Spleen (tissue), 11 donors: ENCODE measurements at regions not wholly inside any gene's neighbourhood (a gene's known extent, or its start where the extent isn't known, plus 50 kb on each side); places are given as distances from the start of the nearest gene placed in this dataset.

ENCODE experiments used
- DNase-seq: peaks from one replicate; pipeline ENCODE4 v3.0.0-alpha.2; 2020
- H3K27ac ChIP-seq, 8 donors: fragments of 200-600 bp; sonication (generic) in 7 of 8; 1 replicate in 4 of 8; 2 replicates in 4 of 8; pipeline versions ENCODE4 v1.5.0 to v1.8.0; 2016 to 2021; ENCODE audit warnings: inconsistent platforms in 4 of 8, mild to moderate bottlenecking in 4 of 8, moderate library complexity in 1 of 8
- H3K27me3 ChIP-seq, 7 donors: fragments of 200-600 bp; sonication (generic) in 6 of 7; replicated peaks in 1 of 7; 1 replicate in 4 of 7; 2 replicates in 3 of 7; pipeline versions ENCODE4 v1.5.0 to v1.8.0; 2016 to 2021; ENCODE audit warnings: inconsistent platforms in 3 of 7, mild to moderate bottlenecking in 1 of 7
- H3K36me3 ChIP-seq, 6 donors: fragments of 200-600 bp; sonication (generic) in 5 of 6; 1 replicate in 4 of 6; 2 replicates in 2 of 6; pipeline versions ENCODE4 v1.5.0 to v1.8.0; 2016 to 2021; ENCODE audit warnings: inconsistent platforms in 2 of 6
- H3K4me1 ChIP-seq, 6 donors: fragments of 200-600 bp; sonication (generic) in 5 of 6; 1 replicate in 3 of 6; 2 replicates in 3 of 6; pipeline versions ENCODE4 v1.5.0 to v1.8.0; 2016 to 2021; ENCODE audit warnings: inconsistent platforms in 3 of 6
- H3K4me3 ChIP-seq, 8 donors: fragments of 200-600 bp; sonication (generic) in 7 of 8; 1 replicate in 4 of 8; 2 replicates in 4 of 8; pipeline versions ENCODE4 v1.5.0 to v1.8.0; 2016 to 2021; ENCODE audit warnings: inconsistent platforms in 4 of 8, mild to moderate bottlenecking in 4 of 8, moderate library complexity in 2 of 8
- H3K9me3 ChIP-seq, 8 donors: fragments of 200-600 bp; sonication (generic) in 7 of 8; 1 replicate in 4 of 8; 2 replicates in 4 of 8; pipeline versions ENCODE4 v1.5.0 to v1.8.0; 2016 to 2021; ENCODE audit warnings: inconsistent platforms in 4 of 8
- POLR2A ChIP-seq, 3 donors: fragments of 450-650 bp; IDR thresholded peaks; one replicate each; pipeline ENCODE4 v1.5.1; 2017; ENCODE audit warnings: antibody characterized with exemption in 3 of 3, mild to moderate bottlenecking in 1 of 3
- POLR2AphosphoS5 ChIP-seq, 3 donors: sonication (generic); formaldehyde crosslinking; IDR thresholded peaks; one replicate each; pipeline ENCODE4 v1.5.1; 2017; ENCODE audit warnings: antibody characterized with exemption in 3 of 3
- WGBS, 5 donors: extraction: QIAGEN DNeasy Blood & Tissue Kit in 3 of 5; methylation state at CpG; one replicate each; pipeline versions ENCODE4 v1.1.5 to v1.1.7; 2013 to 2018; 5-methylcytosine and 5-hydroxymethylcytosine counted together
- intact Hi-C: fragments of 100-400 bp; cut with DNase I; formaldehyde crosslinking; loops from one replicate; pipeline ENCODE4 v1.15.0; 2023; ENCODE audit warnings: low total_unique reads
- TF ChIP-seq, protein P1 (sequence below), 11 experiments: fragments of 200-600 bp in 7 of 11; fragments of 450-650 bp in 4 of 11; sonication (generic) in 4 of 11; IDR thresholded peaks in 8 of 11; conservative IDR thresholded peaks in 3 of 11; 1 replicate in 7 of 11; 2 replicates in 4 of 11; pipeline versions ENCODE4 v1.4.0 to v1.8.0; 2016 to 2021; ENCODE audit warnings: antibody characterized with exemption in 11 of 11, inconsistent platforms in 4 of 11, mild to moderate bottlenecking in 1 of 11
- donor health status: healthy with polysubstance abuse.
- donor health status: DM: no; HTN: no; CAD: no; lungs with moderate emphysema.
- donor health status: DM: no; HTN: no; CAD: no.
- donor health status: Bipolar disorder and iron deficiency.
- donor health status: healthy.
- donor health status: DM: no; HTN: no; CAD: no.
- donor health status: DM: yes; HTN: yes; CAD: no.

DNA sequence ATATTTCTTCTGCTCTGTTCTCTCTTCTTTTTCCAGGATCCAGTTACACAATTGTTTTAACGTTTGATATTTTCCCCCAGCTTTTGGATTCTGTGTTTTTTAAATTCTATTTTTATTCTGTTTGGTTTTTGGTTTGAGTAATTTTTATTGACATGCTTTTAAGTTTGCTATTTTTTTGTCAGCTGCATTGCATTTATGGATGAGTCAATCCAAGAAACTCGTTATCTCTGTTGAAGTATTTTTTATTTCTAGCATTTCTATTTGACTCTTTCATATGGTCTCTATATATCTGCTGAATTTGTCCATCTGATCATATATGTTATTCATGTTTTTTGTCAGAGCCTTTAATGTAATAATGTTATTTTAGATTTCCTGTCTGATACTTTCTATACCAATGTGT, 65.6 kb downstream of the DDIT4L start:
- Histone ChIP-seq H3K36me3 (no peaks in the 10 kb centered on the region), H3K4me1 (no peaks in the 10 kb centered on the region), H3K4me3 (no peak overlapping the region), H3K27me3 (no peaks in the 10 kb centered on the region), H3K9me3 (peaks cover 0 to 38% (median 24%) of the 10 kb centered on the region in 8 donors), H3K27ac (no peak overlapping the region)
- intact Hi-C loops, result no loop called here
- DNase-seq, result no peak
- TF ChIP-seq POLR2A (IDR thresholded peaks at IDR 0.05), result no peak
- TF ChIP-seq, protein P1, sequence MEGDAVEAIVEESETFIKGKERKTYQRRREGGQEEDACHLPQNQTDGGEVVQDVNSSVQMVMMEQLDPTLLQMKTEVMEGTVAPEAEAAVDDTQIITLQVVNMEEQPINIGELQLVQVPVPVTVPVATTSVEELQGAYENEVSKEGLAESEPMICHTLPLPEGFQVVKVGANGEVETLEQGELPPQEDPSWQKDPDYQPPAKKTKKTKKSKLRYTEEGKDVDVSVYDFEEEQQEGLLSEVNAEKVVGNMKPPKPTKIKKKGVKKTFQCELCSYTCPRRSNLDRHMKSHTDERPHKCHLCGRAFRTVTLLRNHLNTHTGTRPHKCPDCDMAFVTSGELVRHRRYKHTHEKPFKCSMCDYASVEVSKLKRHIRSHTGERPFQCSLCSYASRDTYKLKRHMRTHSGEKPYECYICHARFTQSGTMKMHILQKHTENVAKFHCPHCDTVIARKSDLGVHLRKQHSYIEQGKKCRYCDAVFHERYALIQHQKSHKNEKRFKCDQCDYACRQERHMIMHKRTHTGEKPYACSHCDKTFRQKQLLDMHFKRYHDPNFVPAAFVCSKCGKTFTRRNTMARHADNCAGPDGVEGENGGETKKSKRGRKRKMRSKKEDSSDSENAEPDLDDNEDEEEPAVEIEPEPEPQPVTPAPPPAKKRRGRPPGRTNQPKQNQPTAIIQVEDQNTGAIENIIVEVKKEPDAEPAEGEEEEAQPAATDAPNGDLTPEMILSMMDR (IDR thresholded peaks at IDR 0.05 in 8 of 11, conservative IDR thresholded peaks at IDR 0.05 in 3 of 11), result no peak
- no peak for TF ChIP-seq POLR2AphosphoS5 (IDR thresholded peaks at IDR 0.05)
- WGBS, 5 donors, result 37 to 73% (median 52%) methylated on average over 2 of the region's 2 CpGs

DNA sequence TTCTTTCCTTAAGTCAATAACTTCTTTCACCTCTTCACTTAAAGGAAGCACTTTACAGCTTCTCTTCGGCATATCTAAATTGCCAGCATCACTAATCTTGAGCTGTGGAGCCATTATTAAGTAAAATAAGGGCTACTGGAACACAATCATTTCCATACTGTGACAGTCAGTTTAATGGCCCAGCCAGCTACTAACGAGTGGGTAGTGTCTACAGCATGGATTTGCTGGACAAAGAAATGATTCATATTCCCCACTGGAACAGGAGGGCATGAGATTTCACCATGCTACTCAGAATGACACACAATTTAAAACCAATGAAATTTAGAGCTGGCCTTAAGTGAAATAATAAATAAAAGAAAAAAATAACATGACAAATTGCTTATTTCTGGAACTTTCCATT, 72.1 kb downstream of the DDIT4L start:
- intact Hi-C loops, result no loop called here
- H3K36me3 ChIP-seq, result no peaks in the 10 kb centered on the region
- no peaks in the 10 kb centered on the region for H3K9me3 ChIP-seq
- 73 to 85% (median 83%) methylated on average over 2 of the region's 2 CpGs for WGBS, 5 donors
- no peaks in the 10 kb centered on the region for H3K27me3 ChIP-seq
- TF ChIP-seq, protein P1 (IDR thresholded peaks at IDR 0.05 in 8 of 11, conservative IDR thresholded peaks at IDR 0.05 in 3 of 11), result no peak
- TF ChIP-seq POLR2A (IDR thresholded peaks at IDR 0.05) (no peak), POLR2AphosphoS5 (IDR thresholded peaks at IDR 0.05) (no peak)
- no peak for DNase-seq
- H3K27ac ChIP-seq, result no peak overlapping the region
- no peaks in the 10 kb centered on the region for H3K4me1 ChIP-seq
- no peak overlapping the region for H3K4me3 ChIP-seq

DNA sequence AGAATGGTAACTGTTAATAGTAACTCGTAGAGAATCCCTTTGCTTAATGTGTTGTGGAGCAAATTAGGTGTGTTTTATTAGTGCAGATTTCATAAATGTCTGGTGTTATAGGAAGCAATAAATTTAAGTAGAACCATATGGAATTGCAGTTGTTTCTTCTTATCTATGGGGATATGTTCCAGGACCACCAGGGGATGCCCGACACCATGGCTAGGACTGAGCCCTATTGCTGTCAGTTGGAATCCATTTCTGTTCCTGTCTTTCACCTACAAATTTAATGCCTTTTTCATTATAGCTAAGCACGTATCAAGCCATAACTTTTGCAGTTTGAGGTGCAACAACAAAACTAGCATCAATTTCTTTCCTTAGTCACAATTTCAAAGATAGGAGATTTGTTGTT, 72.5 kb downstream of the DDIT4L start:
- no peaks in the 10 kb centered on the region for H3K9me3 ChIP-seq
- H3K4me1 ChIP-seq, result no peaks in the 10 kb centered on the region
- TF ChIP-seq POLR2A (IDR thresholded peaks at IDR 0.05) (no peak), POLR2AphosphoS5 (IDR thresholded peaks at IDR 0.05) (no peak)
- TF ChIP-seq, protein P1 (IDR thresholded peaks at IDR 0.05 in 8 of 11, conservative IDR thresholded peaks at IDR 0.05 in 3 of 11), result no peak
- no peaks in the 10 kb centered on the region for H3K27me3 ChIP-seq
- no peak for DNase-seq
- no peak overlapping the region for H3K27ac ChIP-seq
- no peak overlapping the region for H3K4me3 ChIP-seq
- intact Hi-C loops, result no loop called here
- WGBS, 5 donors, result 88 to 94% (median 90%) methylated on average over 3 of the region's 3 CpGs
- H3K36me3 ChIP-seq, result no peaks in the 10 kb centered on the region

DNA sequence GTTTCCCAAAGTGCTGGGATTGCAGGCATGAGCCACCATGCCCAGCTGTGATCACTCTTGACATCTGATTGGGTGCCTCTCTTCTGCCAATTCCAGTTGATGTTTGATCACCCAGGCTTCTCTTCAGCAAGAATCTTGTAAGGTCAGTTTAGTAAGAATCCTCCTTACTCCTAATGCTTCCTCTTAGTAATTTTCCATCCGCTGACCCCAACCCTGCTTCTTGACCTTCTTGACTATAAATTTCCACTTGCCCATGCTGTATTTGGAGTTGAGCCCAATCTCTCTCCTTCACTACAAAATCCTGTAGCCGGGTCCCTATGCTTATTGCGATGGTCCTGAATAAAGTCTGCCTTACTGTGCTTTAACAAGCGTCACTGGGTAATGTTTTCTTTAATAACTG, 75.4 kb downstream of the DDIT4L start:
- Histone ChIP-seq H3K27ac (peak overlapping the region in 2 of 8 donors; percentile 21 to 58), H3K9me3 (no peaks in the 10 kb centered on the region), H3K4me3 (no peak overlapping the region), H3K4me1 (no peaks in the 10 kb centered on the region), H3K27me3 (no peaks in the 10 kb centered on the region), H3K36me3 (no peaks in the 10 kb centered on the region)
- 59 to 79% (median 66%) methylated on average over 4 of the region's 4 CpGs for WGBS, 5 donors
- intact Hi-C loops, result no loop called here
- no peak for DNase-seq
- TF ChIP-seq POLR2A (IDR thresholded peaks at IDR 0.05), result no peak
- no peak for TF ChIP-seq POLR2AphosphoS5 (IDR thresholded peaks at IDR 0.05)
- TF ChIP-seq, protein P1 (IDR thresholded peaks at IDR 0.05 in 8 of 11, conservative IDR thresholded peaks at IDR 0.05 in 3 of 11), result no peak
